ENCODE measurements at regions not wholly inside any gene's neighbourhood (a gene's known extent, or its start where the extent isn't known, plus 50 kb on each side); places are given as distances from the start of the nearest gene placed in this dataset.

GRCh38 chr6:4450237-4450636, 314.9 kb upstream of the ECI2 start:
- H3K36me3 ChIP-seq (ENCODE audit: control insufficient read depth, insufficient read depth, low read length): no peaks in the 10 kb centered on the region
- H3K79me2 ChIP-seq (ENCODE audit: control insufficient read depth, insufficient read depth, low read length): no peaks in the 10 kb centered on the region
- no peak overlapping the region for H3K4me2 ChIP-seq (ENCODE audit: insufficient read depth, low read length)
- no peak overlapping the region for H3K27ac ChIP-seq (ENCODE audit: extremely low read depth, low read depth, low read length)
- CTCF ChIA-PET (ENCODE audit: low intra/inter-chr PET ratio): no interaction called here
- H2AFZ ChIP-seq (ENCODE audit: low read depth, low read length): no peak overlapping the region
- POLR2A ChIA-PET: interaction anchor here (1.4 kb wide), 1 partner anchor 8 kb away, joined by 5 read pairs; no protein-coding TSS in a partner anchor
- H3K9me1 ChIP-seq (ENCODE audit: control insufficient read depth, insufficient read depth, low read length): no peaks in the 10 kb centered on the region
- DNase-seq (ENCODE audit: extremely low read depth in 1 of 4, low spot score in 3 of 4) (no peak), FAIRE-seq (no peak), ATAC-seq (no peak)
- intact Hi-C loops (cut with micrococcal nuclease): no loop called here
- H3K9me3 ChIP-seq (replicated peaks; ENCODE audit: control insufficient read depth, insufficient read depth, low read depth, low read length): no peaks in the 10 kb centered on the region
- H3K9ac ChIP-seq (ENCODE audit: insufficient read depth in 1 of 2, low read depth in 2 of 2, low read length in 2 of 2): no peak overlapping the region
- no peak overlapping the region for H3K4me3 ChIP-seq
- in situ Hi-C loops (cut with MboI): no loop called here
- no peaks in the 10 kb centered on the region for H3K27me3 ChIP-seq (ENCODE audit: control insufficient read depth in 2 of 2, insufficient read depth in 2 of 2, low read length in 2 of 2)
- H3K4me1 ChIP-seq (replicated peaks in 1 of 2; ENCODE audit: control insufficient read depth in 2 of 2, insufficient read depth in 2 of 2, low read length in 2 of 2): no peaks in the 10 kb centered on the region
- BruUV-seq (replicated peaks): no TSS peak
- H4K20me1 ChIP-seq (replicated peaks; ENCODE audit: control insufficient read depth, insufficient read depth, low read length): no peaks in the 10 kb centered on the region
- 0% methylated on average over 1 of the region's 1 CpG for WGBS (ENCODE audit: insufficient coverage, low coverage, missing lambda C conversion rate)
- TF ChIP-seq SREBF1 (IDR thresholded peaks at IDR 0.05; ENCODE audit: borderline replicate concordance, low read depth, low read length) (no peak), PURB (CRISPR knock-in tag; IDR thresholded peaks at IDR 0.05; ENCODE audit: low read depth) (no peak), DIDO1 (tag; IDR thresholded peaks at IDR 0.05; ENCODE audit: low read depth) (no peak), DACH1 (IDR thresholded peaks at IDR 0.05; ENCODE audit: partially characterized antibody) (no peak), E2F6 (IDR thresholded peaks at IDR 0.05; ENCODE audit: borderline replicate concordance in 1 of 2, extremely low read depth in 1 of 2, insufficient read depth in 1 of 2, insufficient read length in 1 of 2, low read depth in 1 of 2, low read length in 1 of 2, poor library complexity in 1 of 2, severe bottlenecking in 1 of 2) (no peak), KDM4B (IDR thresholded peaks at IDR 0.05; ENCODE audit: borderline replicate concordance in 2 of 2, low read depth in 1 of 2) (no peak)

All from K562 (cell line).